T-cell (primary cell): ENCODE measurements at regions not wholly inside any gene's neighbourhood (a gene's known extent, or its start where the extent isn't known, plus 50 kb on each side); places are given as distances from the start of the nearest gene placed in this dataset.
"Not testable (repeated sequence)": the region's sequence is repeated elsewhere in the genome, so short reads cannot be mapped to it uniquely, and the experiment has no call there.

Source experiments
- ATAC-seq, 4 experiments: fragments of 200-7000 bp in 3 of 4; fragments of 150-1000 bp in 1 of 4; cut with Tn5 transposase; replicated peaks in 1 of 4; 1 replicate in 3 of 4; 2 replicates in 1 of 4; pipeline ENCODE4 v1.10.0; 2021; ENCODE audit warnings: moderate library complexity in 3 of 4, mild to moderate bottlenecking in 2 of 4, moderate number of reproducible peaks in 1 of 4
- CTCF ChIA-PET, 2 donors: fragments of 300-600 bp; sonication (Branson Sonifier 250); formaldehyde crosslinking; loops; one replicate each; lab custom pipeline; 2022; ENCODE audit warnings: antibody characterized with exemption in 2 of 2; lab: Charles Lee
- POLR2A ChIA-PET, 2 donors: fragments of 300-600 bp; sonication (Branson Sonifier 250); formaldehyde crosslinking; loops; one replicate each; lab custom pipeline; 2022; ENCODE audit warnings: antibody characterized with exemption in 2 of 2; lab: Charles Lee
- DNase-seq, 35 experiments: peaks; one replicate each; pipeline versions ENCODE4 v3.0.0 to v3.0.0-alpha.2; 2013 to 2023
- H3K27ac ChIP-seq: one replicate; pipeline ENCODE4 v1.5.1; 2013; ENCODE audit warnings: low read length
- H3K27me3 ChIP-seq, 2 experiments: replicated peaks in 1 of 2; 1 replicate in 1 of 2; 2 replicates in 1 of 2; pipeline versions ENCODE4 v1.6.1 to v1.7.0; 2013; ENCODE audit warnings: low read length in 1 of 2, mixed read lengths in 1 of 2; ENCODE audit not compliant: control insufficient read depth in 2 of 2, insufficient read depth in 2 of 2; ENCODE audit errors: extremely low read depth in 1 of 2
- H3K36me3 ChIP-seq, 2 donors: 1 replicate in 1 of 2; 2 replicates in 1 of 2; pipeline versions ENCODE4 v1.6.1 to v1.7.0; 2013; ENCODE audit warnings: low read length in 1 of 2; ENCODE audit not compliant: control insufficient read depth in 2 of 2, insufficient read depth in 1 of 2; ENCODE audit errors: extremely low read depth in 1 of 2
- H3K4me1 ChIP-seq, 2 experiments: 1 replicate in 1 of 2; 2 replicates in 1 of 2; pipeline versions ENCODE4 v1.6.1 to v1.7.0; 2013; ENCODE audit warnings: low read length in 2 of 2, mixed read lengths in 1 of 2; ENCODE audit not compliant: insufficient read depth in 2 of 2, control insufficient read depth in 1 of 2; ENCODE audit errors: extremely low read depth in 1 of 2
- H3K4me3 ChIP-seq, 2 donors: 1 replicate in 1 of 2; 2 replicates in 1 of 2; pipeline versions ENCODE4 v1.5.1 to v1.7.0; 2013; ENCODE audit warnings: mild to moderate bottlenecking in 2 of 2, low read length in 1 of 2, moderate library complexity in 1 of 2; ENCODE audit not compliant: control insufficient read depth in 1 of 2; ENCODE audit errors: extremely low read depth in 1 of 2
- H3K9me3 ChIP-seq: 2 replicates; pipeline ENCODE4 v1.7.0; 2013
- H3K27ac Mint-ChIP-seq, 2 donors: one replicate each; pipeline ENCODE4 v1.8.0; 2020 to 2021; ENCODE audit warnings: mild to moderate bottlenecking in 2 of 2, mixed read lengths in 2 of 2
- H3K27me3 Mint-ChIP-seq, 2 donors: one replicate each; pipeline ENCODE4 v1.8.0; 2021 to 2022; ENCODE audit warnings: mixed read lengths in 2 of 2
- H3K36me3 Mint-ChIP-seq: one replicate; pipeline ENCODE4 v1.8.0; 2021; ENCODE audit warnings: mixed read lengths
- H3K4me1 Mint-ChIP-seq, 3 donors: one replicate each; pipeline ENCODE4 v1.8.0; 2020 to 2022; ENCODE audit warnings: mixed read lengths in 3 of 3, mild to moderate bottlenecking in 1 of 3
- H3K4me3 Mint-ChIP-seq, 3 donors: one replicate each; pipeline ENCODE4 v1.8.0; 2020 to 2022; ENCODE audit warnings: mild to moderate bottlenecking in 3 of 3, mixed read lengths in 3 of 3, moderate library complexity in 3 of 3
- H3K9me3 Mint-ChIP-seq, 3 donors: one replicate each; pipeline ENCODE4 v1.8.0; 2020 to 2022; ENCODE audit warnings: mixed read lengths in 3 of 3
- WGBS: methylation state at CpG from one replicate; pipeline ENCODE4 v1.1.5; 2013; ENCODE audit warnings: missing lambda C conversion rate; ENCODE audit not compliant: insufficient coverage; 5-methylcytosine and 5-hydroxymethylcytosine counted together

DNA sequence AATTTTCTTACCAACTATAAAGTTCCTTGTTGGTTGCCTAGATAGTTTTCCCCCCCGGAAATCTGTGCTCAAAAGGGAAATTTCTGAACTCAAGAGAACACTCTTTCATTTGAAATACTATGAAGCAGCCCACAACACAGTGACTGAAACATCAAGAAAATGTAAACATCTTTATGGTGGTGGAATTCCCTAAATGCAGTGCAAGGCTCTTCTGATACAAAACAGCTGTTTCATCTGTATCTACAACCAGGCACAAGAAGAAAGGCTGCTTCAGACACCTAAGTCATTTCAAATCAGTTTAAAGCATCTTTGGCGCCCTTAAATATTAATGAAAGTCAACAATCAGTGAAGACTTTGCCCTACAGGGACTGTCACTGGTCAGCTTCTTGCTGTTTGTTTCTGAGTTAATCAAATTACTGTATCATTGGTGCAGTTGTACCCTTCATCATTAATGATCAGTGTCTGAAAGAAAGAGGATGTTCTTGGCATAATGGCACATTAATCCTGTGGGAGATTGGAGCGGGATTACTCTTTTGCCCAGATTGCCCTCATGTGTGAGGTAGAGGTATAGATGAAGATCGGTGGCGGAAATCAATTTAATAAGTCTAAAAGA lies 947.0 kb downstream of the NR2F1-AS1 start:
- Histone ChIP-seq H3K27ac (no peak overlapping the region), H3K4me3 (no peak overlapping the region), H3K4me1 (no peaks in the 10 kb centered on the region), H3K9me3 (no peaks in the 10 kb centered on the region), H3K27me3 (no peaks in the 10 kb centered on the region), H3K36me3 (no peaks in the 10 kb centered on the region)
- no peak for ATAC-seq
- H3K27ac Mint-ChIP-seq = no peak overlapping the region
- H3K4me1 Mint-ChIP-seq = no peaks in the 10 kb centered on the region
- no peaks in the 10 kb centered on the region for H3K36me3 Mint-ChIP-seq
- H3K4me3 Mint-ChIP-seq = no peak overlapping the region
- DNase-seq = no peak
- 80% methylated on average over 2 of the region's 5 CpGs for WGBS
- ChIA-PET POLR2A (no interaction called here), CTCF (no interaction called here)
- no peaks in the 10 kb centered on the region for H3K27me3 Mint-ChIP-seq
- peaks cover 8 to 15% (median 9%) of the 10 kb centered on the region in 3 donors for H3K9me3 Mint-ChIP-seq

DNA sequence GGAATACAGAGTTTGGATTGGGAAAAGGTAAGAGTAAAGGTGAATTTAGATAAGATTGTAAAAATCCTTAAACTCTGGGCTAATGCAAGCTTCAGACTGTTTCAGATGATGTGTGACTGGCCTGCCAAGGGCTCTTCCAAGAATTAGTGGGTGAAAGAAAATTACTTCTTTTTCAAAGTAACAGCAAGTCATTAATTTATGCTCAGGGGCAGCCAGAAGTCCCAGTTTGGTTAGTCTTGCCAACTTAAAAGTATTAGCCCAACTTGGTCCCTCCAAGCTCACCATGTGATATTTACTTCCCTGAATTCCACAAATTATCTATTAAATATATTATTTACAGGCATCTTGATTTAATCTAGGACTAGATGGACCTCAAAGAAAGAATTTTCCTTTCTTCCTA lies 947.8 kb downstream of the NR2F1-AS1 start:
- no peaks in the 10 kb centered on the region for H3K9me3 ChIP-seq
- Mint-ChIP-seq H3K9me3 (peaks cover 11 to 20% (median 13%) of the 10 kb centered on the region in 3 donors), H3K4me1 (no peaks in the 10 kb centered on the region), H3K27ac (no peak overlapping the region), H3K27me3 (no peaks in the 10 kb centered on the region), H3K4me3 (no peak overlapping the region), H3K36me3 (no peaks in the 10 kb centered on the region)
- H3K36me3 ChIP-seq = no peaks in the 10 kb centered on the region
- DNase-seq (no peak), ATAC-seq (no peak)
- ChIA-PET CTCF (no interaction called here), POLR2A (no interaction called here)
- no peaks in the 10 kb centered on the region for H3K4me1 ChIP-seq
- H3K4me3 ChIP-seq = no peak overlapping the region
- no peaks in the 10 kb centered on the region for H3K27me3 ChIP-seq
- no peak overlapping the region for H3K27ac ChIP-seq

DNA sequence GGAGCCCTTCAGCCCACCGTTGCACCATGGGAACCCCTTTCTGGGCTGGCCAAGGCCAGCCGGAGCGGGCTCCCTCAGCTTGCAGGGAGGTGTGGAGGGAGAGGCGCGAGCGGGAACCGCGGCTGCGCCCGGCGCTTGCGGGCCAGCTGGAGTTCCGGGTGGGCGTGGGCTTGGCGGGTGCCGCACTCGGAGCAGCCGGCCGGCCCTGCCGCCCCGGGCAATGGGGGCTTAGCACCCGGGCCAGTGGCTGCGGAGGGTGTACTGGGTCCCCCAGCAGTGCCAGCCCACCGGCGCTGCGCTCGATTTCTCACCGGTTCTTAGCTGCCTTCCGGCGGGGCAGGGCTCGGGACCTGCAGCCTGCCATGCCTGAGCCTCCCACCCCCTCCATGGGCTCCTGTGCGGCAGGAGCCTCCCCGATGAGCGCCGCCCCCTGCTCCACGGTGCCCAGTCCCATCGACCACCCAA lies 949.8 kb downstream of the NR2F1-AS1 start:
- POLR2A ChIA-PET, CTCF ChIA-PET: not testable (repeated sequence)

GRCh38 chr5:92629574-92629973 lies 951.4 kb downstream of the NR2F1-AS1 start:
- Mint-ChIP-seq H3K27ac (no peak overlapping the region), H3K4me1 (no peaks in the 10 kb centered on the region), H3K4me3 (no peak overlapping the region), H3K36me3 (no peaks in the 10 kb centered on the region), H3K27me3 (no peaks in the 10 kb centered on the region), H3K9me3 (peaks cover 9 to 21% (median 11%) of the 10 kb centered on the region in 3 donors)
- DNase-seq = no peak
- Histone ChIP-seq H3K27me3 (no peaks in the 10 kb centered on the region), H3K27ac (no peak overlapping the region), H3K4me3 (no peak overlapping the region), H3K4me1 (no peaks in the 10 kb centered on the region), H3K36me3 (no peaks in the 10 kb centered on the region), H3K9me3 (no peaks in the 10 kb centered on the region)
- ATAC-seq = no peak
- no CpG with 5 or more reads among the region's 1 CpG for WGBS
- POLR2A ChIA-PET = no interaction called here
- CTCF ChIA-PET = no interaction called here

More for the DNA sequence above, 949.8 kb downstream of the NR2F1-AS1 start:
- H3K27ac ChIP-seq, H3K9me3 ChIP-seq, DNase-seq, H3K4me3 Mint-ChIP-seq, H3K27me3 Mint-ChIP-seq, H3K27ac Mint-ChIP-seq, H3K4me1 ChIP-seq, ATAC-seq, H3K36me3 ChIP-seq, H3K4me3 ChIP-seq, H3K36me3 Mint-ChIP-seq, H3K4me1 Mint-ChIP-seq, H3K27me3 ChIP-seq: not testable (repeated sequence)
- 94% methylated on average over 31 of the region's 37 CpGs for WGBS
- peaks cover 9 to 20% (median 11%) of the 10 kb centered on the region in 3 donors for H3K9me3 Mint-ChIP-seq

- H3K27me3 ChIP-seq = no peaks in the 10 kb centered on the region
- H3K36me3 ChIP-seq = no peaks in the 10 kb centered on the region
- H3K27me3 Mint-ChIP-seq = no peaks in the 10 kb centered on the region
- H3K9me3 ChIP-seq = no peaks in the 10 kb centered on the region
- no peak overlapping the region for H3K27ac ChIP-seq
- H3K9me3 Mint-ChIP-seq = peaks cover 5 to 21% (median 14%) of the 10 kb centered on the region in 3 donors
- WGBS = no CpG with 5 or more reads among the region's 3 CpGs
- no peak overlapping the region for H3K4me3 ChIP-seq
- no peak overlapping the region for H3K4me3 Mint-ChIP-seq
- no peaks in the 10 kb centered on the region for H3K4me1 Mint-ChIP-seq
- CTCF ChIA-PET = no interaction called here
- H3K27ac Mint-ChIP-seq = no peak overlapping the region
- no peaks in the 10 kb centered on the region for H3K36me3 Mint-ChIP-seq
- ATAC-seq (no peak), DNase-seq (no peak)
- H3K4me1 ChIP-seq = no peaks in the 10 kb centered on the region
- POLR2A ChIA-PET = no interaction called here
Measured at GRCh38 chr5:92629000-92629399, 952.0 kb downstream of the NR2F1-AS1 start.

GRCh38 chr5:92627186-92627585 lies 953.8 kb downstream of the NR2F1-AS1 start:
- Mint-ChIP-seq H3K36me3 (no peaks in the 10 kb centered on the region), H3K4me1 (no peaks in the 10 kb centered on the region), H3K27ac (no peak overlapping the region), H3K4me3 (no peak overlapping the region), H3K27me3 (no peaks in the 10 kb centered on the region), H3K9me3 (peaks cover 13 to 31% (median 20%) of the 10 kb centered on the region in 3 donors)
- ChIA-PET CTCF (no interaction called here), POLR2A (interaction anchor here in 1 of 2 donors (0.7 kb wide), 1 partner anchor 97 kb away, joined by 3 read pairs; no protein-coding TSS in a partner anchor)
- no peak overlapping the region for H3K27ac ChIP-seq
- H3K4me3 ChIP-seq = no peak overlapping the region
- H3K4me1 ChIP-seq = no peaks in the 10 kb centered on the region
- no peak for ATAC-seq
- WGBS = no CpG with 5 or more reads among the region's 1 CpG
- no peaks in the 10 kb centered on the region for H3K9me3 ChIP-seq
- H3K36me3 ChIP-seq = no peaks in the 10 kb centered on the region
- no peaks in the 10 kb centered on the region for H3K27me3 ChIP-seq
- DNase-seq = no peak

- ChIA-PET POLR2A (no interaction called here), CTCF (no interaction called here)
- Histone ChIP-seq H3K27ac (no peak overlapping the region), H3K9me3 (no peaks in the 10 kb centered on the region), H3K27me3 (no peaks in the 10 kb centered on the region), H3K36me3 (no peaks in the 10 kb centered on the region), H3K4me3 (no peak overlapping the region), H3K4me1 (no peaks in the 10 kb centered on the region)
- Mint-ChIP-seq H3K27ac (no peak overlapping the region), H3K27me3 (no peaks in the 10 kb centered on the region), H3K36me3 (no peaks in the 10 kb centered on the region), H3K9me3 (peaks cover 2 to 9% (median 8%) of the 10 kb centered on the region in 3 donors), H3K4me1 (no peaks in the 10 kb centered on the region), H3K4me3 (no peak overlapping the region)
- WGBS = no CpG with 5 or more reads among the region's 1 CpG
- DNase-seq (no peak), ATAC-seq (no peak)
Measured at GRCh38 chr5:92616085-92616484, 964.9 kb downstream of the NR2F1-AS1 start.
